Erythroblast (primary cell): ENCODE measurements at regions not wholly inside any gene's neighbourhood (a gene's known extent, or its start where the extent isn't known, plus 50 kb on each side); places are given as distances from the start of the nearest gene placed in this dataset.

Experiments
- DNase-seq, 2 experiments: peaks; one replicate each; lab custom pipeline; 2025; lab: John Stamatoyannopoulos, UW
- GATA1 ChIP-seq: IDR thresholded peaks from 2 replicates; pipeline ENCODE4 v1.6.1; 2011; ENCODE audit warnings: low read depth, mild to moderate bottlenecking, control low read depth, low read length, moderate library complexity
- POLR2A ChIP-seq: IDR thresholded peaks from 2 replicates; pipeline ENCODE4 v1.6.1; 2011; ENCODE audit warnings: mild to moderate bottlenecking, low read length

DNA sequence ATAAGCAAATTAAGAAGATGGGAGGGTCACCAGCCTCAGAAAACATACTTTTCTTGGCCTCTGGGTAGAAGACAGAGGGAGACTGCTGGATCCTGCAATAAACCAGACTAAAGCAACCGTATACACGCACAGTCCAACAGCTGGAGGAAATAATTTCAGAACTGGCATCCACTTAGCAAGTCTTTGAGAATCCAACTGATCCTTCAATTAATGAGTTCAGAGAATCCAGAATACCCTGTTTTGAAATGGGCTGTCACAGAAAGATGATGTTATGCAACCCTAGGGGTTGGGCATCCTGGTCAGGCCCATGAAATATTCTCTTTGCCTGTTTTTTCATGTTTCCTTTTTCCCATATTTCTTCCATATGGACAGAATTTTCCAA lies 134.0 kb upstream of the MAGI3 start:
- DNase-seq: no peak
- no peak for TF ChIP-seq POLR2A
- no peak for TF ChIP-seq GATA1

DNA sequence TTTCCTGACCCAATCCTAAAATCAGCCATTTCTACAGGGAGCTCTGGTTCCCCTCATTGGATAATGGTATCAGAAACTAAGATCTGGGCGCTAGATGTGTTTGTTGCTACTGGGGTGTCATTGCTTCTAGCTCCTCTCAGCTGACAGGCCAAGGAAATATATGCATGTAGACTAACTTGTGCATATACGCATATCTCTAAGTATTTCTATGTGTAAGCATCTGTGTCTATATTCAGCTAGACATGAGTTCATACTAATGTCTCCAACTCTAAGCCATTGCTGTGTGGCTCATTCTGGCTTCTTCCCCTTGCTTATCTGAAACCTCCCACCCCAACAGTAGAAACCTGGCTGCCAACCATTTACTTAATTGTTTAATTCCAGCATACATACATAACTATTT lies 130.3 kb upstream of the MAGI3 start:
- no peak for TF ChIP-seq POLR2A
- no peak for TF ChIP-seq GATA1
- no peak for DNase-seq

DNA sequence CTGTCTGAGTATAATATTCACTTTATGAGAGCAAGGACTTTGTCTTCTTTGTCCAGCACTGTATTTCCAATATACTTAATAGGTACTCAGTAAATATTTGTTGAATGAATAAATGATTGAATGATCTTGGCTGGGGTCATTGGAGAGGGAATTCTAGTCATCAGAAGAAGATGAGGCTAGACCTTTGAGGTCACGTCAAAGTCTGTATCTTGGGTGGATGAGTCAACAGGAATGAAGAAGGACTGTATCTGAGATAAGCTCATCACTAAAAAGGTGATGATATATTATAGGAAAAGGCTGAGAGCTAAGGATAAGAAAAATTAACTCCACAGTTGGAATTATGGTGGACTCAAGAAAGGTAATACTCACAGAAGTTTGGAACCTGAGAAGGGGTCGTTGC lies 125.1 kb upstream of the MAGI3 start:
- no peak for TF ChIP-seq GATA1
- TF ChIP-seq POLR2A: no peak
- DNase-seq: no peak

DNA sequence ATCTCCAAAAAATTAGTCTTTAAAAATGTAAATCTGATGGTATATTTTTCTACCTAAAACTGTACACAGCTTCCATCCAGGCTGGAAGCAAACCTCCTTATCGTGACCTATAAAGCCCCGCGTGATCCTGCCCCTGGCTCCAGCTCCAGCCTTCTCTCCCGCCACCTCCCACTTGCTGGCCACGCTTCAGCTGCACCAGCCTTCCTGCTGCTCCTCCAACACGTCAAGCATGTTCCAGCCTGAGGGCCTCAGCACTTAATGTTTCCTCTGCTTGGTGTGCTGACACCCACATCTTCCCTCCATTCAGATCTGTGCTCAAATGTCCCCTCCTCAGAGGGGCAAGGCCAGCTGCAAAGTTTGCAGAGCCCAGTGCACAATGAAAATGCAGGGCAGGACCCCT lies 123.5 kb upstream of the MAGI3 start:
- no peak for TF ChIP-seq GATA1
- TF ChIP-seq POLR2A: no peak
- no peak for DNase-seq

DNA sequence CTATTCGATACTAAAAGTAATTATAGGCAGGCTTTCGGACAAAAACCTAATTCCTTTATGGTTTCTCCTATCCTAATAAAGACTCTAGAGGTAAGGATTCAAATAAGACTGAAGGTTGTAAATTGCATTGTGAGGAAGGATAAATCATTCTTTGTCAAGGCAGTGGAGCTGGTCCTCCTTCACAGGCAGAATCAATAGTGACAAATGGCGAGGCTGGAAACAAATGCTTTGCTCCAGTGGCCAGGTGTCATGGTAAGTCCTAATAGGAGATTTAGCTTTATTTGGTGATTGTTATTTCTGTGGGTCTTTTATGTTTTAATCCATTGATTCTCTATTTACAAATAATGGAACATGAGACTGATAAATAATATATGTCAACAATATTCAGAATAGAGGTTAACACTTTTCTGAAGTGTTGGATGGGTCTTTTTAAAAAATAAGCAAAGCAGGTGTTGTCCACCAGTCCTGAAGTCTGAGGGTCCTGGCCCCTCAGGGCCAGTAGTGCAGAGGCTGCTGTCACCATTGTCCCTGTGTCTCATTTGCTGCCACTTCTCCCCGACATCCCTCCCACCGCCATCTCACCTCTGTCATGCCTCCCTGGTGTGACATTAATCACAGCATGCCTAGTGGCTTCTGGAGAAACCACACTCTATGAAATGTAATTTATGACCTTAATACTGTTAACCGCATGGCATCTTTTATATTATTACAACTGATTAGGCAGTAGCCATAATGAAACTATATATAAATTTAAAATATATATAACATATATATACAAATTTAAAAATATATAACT lies 120.9 kb upstream of the MAGI3 start:
- TF ChIP-seq POLR2A (no peak), GATA1 (no peak)
- DNase-seq: no peak

DNA sequence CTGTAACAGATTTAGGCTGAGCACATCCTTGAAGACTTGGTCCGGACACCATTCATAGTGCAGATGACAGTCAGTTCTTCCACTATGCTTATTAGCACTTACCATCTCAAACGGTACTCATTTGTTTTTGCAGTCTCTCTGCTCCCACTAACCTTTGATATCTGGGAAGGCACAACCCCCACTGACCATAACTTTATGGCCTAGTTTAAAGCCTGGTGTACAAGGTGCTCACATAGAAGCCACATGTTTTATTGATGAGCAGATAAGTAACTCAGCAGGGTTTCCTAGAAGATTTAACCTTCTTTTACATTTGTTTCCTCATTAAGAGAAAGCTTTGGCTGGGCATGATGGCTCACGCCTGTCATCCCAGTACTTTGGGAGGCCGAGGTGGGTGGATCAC lies 119.3 kb upstream of the MAGI3 start:
- TF ChIP-seq GATA1 (no peak), POLR2A (no peak)

DNA sequence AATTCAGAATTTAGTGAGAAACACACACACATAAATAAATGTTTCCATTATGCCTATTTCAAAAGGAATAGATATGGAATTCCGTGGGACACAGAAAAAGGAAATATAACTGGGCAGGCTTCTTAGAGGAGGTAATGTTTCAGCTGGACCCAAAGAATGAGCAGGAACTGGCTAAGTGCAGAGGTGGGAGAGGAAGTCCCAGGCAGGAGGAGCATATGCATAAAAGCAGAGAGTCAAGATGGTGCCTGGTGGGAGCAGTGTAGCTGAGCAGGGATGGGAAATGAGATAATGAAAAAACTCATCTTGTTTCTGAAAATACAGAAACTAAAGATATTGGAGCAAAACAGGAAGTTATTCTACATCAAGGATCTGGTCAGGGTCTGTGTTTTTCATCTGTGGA lies 115.2 kb upstream of the MAGI3 start:
- TF ChIP-seq POLR2A (no peak), GATA1 (no peak)
- DNase-seq: no peak

More for the DNA sequence above, 119.3 kb upstream of the MAGI3 start:
- no peak for DNase-seq

DNA sequence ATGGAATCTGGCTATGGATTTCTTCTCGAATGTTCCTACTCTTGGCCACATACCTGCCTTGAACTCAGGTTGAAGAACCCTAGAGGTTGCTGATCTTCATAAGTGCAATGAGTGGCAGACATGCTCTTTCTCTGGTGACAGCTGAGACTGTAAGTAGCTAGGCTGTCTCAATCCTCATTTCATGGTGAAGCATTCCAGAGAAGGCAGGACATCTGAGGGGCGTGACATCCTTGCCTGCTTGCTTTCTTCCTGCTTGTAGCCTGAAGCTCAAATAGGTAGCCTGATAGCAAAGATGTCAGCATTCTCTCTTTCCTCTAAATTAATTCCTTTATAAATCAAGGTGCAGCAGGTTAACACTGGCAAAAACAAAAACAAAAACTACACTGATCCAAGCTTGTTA lies 114.6 kb upstream of the MAGI3 start:
- DNase-seq: no peak
- no peak for TF ChIP-seq GATA1
- no peak for TF ChIP-seq POLR2A

DNA sequence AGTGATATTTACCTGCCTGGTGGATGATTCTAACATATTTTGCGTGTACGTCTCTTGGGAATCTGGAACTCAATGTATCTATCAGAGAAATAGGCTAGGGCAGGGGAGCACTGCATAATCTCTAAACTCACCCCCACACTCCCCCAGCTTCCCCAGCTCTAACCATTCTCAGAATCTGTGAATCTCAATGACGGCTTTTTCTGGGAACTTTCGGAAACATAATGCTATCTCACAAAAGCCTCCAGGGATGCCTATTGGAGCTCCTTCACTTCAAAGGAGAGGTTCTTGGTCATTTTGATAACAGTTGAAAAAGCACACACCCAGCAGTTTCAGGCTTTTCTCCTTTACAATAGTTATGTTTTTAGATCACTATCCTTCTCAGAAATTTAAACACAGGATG lies 113.8 kb upstream of the MAGI3 start:
- DNase-seq: no peak
- TF ChIP-seq POLR2A: no peak
- TF ChIP-seq GATA1: no peak

DNA sequence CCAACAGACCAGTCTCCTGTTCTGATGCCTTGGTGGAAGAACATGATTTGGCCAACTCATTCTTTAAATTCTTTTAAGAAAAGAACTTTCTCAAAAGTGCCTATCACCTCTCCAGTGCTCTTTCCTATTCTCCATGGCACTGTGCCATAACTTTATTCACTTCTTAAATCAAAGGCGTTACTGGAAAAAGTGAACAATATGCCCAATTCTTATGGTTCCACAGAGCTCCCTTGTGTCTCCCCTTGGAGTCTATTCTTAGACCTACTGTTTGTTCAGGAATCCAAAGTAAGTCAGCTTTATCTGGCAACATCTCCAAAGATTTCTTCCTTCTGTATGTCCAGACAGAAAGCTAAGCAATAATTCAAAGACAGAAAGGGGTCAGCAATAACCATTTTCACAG lies 111.9 kb upstream of the MAGI3 start:
- TF ChIP-seq GATA1 (no peak), POLR2A (no peak)

DNA sequence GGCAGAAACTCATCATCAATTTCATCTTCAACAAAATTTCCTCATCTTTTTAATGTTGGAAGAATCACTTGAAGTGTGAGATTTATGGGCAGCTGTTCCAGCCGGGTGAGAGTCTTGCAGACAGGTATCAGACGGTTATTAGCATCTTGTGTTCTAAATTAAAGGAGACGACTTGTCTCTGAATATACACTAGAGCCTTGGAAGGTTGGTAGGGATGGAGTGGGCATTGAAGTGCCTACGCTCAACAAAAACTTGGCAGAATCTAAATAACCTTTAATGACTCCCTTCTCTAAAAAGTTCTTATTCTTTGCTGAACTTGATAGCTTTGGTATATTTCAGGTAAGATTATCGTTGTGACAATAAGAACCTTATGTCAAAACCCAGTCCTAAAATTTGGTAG lies 111.5 kb upstream of the MAGI3 start:
- DNase-seq: no peak

More for the DNA sequence above, 111.9 kb upstream of the MAGI3 start:
- DNase-seq: no peak

DNA sequence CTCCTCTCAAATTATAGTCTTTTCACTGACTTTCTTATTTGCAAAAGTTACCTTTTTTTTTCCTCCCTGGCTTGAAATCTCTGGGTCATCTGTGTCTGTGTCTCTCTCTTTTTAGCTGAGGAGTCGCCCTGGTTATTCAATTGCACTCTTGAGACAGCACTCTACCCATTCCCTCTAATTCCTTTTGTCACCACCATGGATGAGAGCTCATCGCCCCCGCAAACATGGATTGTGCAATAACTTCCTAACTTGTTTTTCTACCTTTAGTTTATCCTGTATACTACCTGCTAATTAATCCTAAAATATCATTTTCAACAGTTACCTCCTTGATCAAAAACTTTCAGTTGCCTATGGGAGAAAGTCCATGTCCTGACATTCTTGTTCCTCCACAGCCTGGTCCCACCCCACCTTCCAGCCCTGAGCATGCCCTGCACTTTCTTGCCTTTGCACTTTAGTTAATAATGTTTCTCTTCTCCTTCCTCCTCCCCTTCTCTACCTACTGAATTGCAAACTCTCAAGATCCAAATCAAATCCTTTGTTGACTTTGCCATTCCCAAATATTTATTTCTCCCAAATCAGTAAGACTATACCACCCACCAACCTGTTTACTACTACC lies 110.4 kb upstream of the MAGI3 start:
- no peak for TF ChIP-seq GATA1
- DNase-seq: no peak

More for the DNA sequence above, 111.5 kb upstream of the MAGI3 start:
- TF ChIP-seq POLR2A (no peak), GATA1 (no peak)

DNA sequence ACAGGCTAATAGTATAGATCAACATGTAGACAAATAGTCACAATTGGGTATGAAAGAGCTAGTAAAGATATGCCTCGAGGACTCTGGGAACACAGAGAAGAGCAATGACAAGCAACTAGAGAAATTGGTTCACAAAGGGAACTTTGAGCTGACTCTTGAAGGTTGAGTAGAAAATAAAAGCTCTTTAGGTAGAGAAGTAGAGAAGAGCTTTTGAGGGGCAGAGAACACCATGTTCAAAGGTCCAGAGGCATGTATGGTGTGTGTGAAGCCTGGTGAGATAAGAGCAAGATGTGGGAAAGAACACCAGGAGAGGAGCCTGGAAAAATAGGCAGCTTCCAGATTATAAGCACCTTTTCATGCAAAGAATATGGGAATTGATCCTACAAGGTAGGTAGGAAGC lies 109.7 kb upstream of the MAGI3 start:
- TF ChIP-seq GATA1 (no peak), POLR2A (no peak)
- DNase-seq: no peak

DNA sequence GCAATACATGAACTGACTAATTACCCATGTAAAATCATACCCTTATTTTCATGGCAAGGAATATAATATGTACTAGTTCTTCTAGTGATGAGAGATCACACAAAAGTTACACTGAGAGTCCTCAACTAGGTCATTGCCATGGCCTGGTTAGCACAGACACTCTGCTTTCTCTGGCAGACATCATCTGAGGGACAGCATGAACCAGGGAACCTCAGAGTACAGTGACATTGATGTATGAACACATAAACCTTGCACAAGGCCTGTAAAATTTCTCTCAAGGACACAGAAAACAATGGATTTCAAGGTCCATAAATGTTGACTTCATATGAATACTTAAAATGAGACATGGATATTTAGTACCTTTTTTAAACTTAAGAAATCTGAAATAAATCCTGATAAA lies 108.8 kb upstream of the MAGI3 start:
- TF ChIP-seq GATA1 (no peak), POLR2A (no peak)
- DNase-seq: no peak
